ENCODE measurements at regions not wholly inside any gene's neighbourhood (a gene's known extent, or its start where the extent isn't known, plus 50 kb on each side); places are given as distances from the start of the nearest gene placed in this dataset.

- Histone ChIP-seq H3K36me3 (ENCODE audit: control insufficient read depth, insufficient read depth, low read length) (no peaks in the 10 kb centered on the region), H3K4me1 (ENCODE audit: control insufficient read depth, low read depth, low read length) (no peaks in the 10 kb centered on the region), H3K56ac (ENCODE audit: low read length) (no peak overlapping the region), H3K4me2 (ENCODE audit: low read length) (no peak overlapping the region), H3K4ac (ENCODE audit: low read depth, low read length) (no peak overlapping the region), H2AK5ac (ENCODE audit: low read length) (no peak overlapping the region), H2BK15ac (replicated peaks; ENCODE audit: low read depth) (no peak overlapping the region), H2BK120ac (ENCODE audit: low read depth, low read length) (no peak overlapping the region), H3K27ac (ENCODE audit: low read depth, low read length) (no peak overlapping the region), H4K5ac (ENCODE audit: low read length) (no peak overlapping the region), H3K4me3 (ENCODE audit: low read length) (no peak overlapping the region), H3K79me2 (ENCODE audit: control insufficient read depth, insufficient read depth, low read length) (no peaks in the 10 kb centered on the region), H2BK5ac (ENCODE audit: low read length) (no peak overlapping the region), H3K79me1 (ENCODE audit: low read length) (no peaks in the 10 kb centered on the region), H3K18ac (ENCODE audit: low read length) (no peak overlapping the region), H3K23ac (ENCODE audit: low read length) (no peak overlapping the region), H4K8ac (ENCODE audit: low read depth, low read length) (no peak overlapping the region), H3K27me3 (ENCODE audit: insufficient read depth, low read length, poor library complexity) (no peaks in the 10 kb centered on the region), H3K9ac (ENCODE audit: low read length) (no peak overlapping the region)
- no peak for DNase-seq
- no CpG with 5 or more reads among the region's 2 CpGs for WGBS (ENCODE audit: extremely low coverage, insufficient coverage, low lambda C conversion rate)
These were observed 1420.1 kb upstream of the TENM3 start for GRCh38 chr4:180823108-180823507.

DNA sequence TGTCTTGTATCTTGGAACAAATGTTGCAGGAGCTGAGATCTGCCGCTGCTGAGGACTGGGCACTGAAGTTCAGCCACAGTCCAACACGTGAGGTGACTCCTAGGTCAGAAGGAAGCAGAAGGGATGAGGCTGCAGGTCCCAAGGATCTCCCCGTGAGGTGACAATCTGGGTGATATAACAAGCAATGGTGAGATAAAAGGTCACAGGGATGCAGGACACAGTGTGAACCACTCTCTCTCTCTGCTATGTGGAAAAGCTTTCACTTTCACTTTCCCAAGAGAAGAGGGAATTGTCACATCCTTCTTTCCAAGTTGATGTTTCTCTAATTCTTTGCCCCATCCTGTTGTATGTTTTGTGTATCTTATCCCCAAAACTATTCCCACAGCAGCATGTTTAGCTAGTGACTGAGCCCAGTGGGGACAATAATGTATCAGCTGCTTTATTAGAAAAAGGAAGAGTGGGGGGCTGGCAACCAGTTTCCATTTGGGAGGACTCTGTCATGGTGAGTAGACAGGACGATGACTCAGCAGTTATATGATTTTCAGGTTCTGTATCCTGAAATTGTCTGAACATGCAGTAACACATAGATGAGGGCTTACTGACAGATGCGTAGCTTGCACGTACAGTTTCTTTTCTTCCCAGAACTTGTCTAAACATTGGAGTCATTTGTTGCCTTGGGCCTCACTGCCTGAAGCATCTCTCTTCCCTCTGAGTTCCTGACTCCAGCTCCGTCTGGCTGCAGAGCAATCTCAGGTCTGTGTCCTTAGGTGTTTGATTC lies 1415.8 kb upstream of the TENM3 start:
- peak; percentile 70 for DNase-seq
- Histone ChIP-seq H3K4me1 (ENCODE audit: control insufficient read depth, low read depth, low read length) (no peaks in the 10 kb centered on the region), H3K18ac (ENCODE audit: low read length) (no peak overlapping the region), H3K4ac (ENCODE audit: low read depth, low read length) (no peak overlapping the region), H2BK120ac (ENCODE audit: low read depth, low read length) (no peak overlapping the region), H3K36me3 (ENCODE audit: control insufficient read depth, insufficient read depth, low read length) (no peaks in the 10 kb centered on the region), H3K56ac (ENCODE audit: low read length) (no peak overlapping the region), H3K9ac (ENCODE audit: low read length) (no peak overlapping the region), H3K23ac (ENCODE audit: low read length) (no peak overlapping the region), H2AK5ac (ENCODE audit: low read length) (no peak overlapping the region), H3K79me1 (ENCODE audit: low read length) (no peaks in the 10 kb centered on the region), H3K27me3 (ENCODE audit: insufficient read depth, low read length, poor library complexity) (no peaks in the 10 kb centered on the region), H3K79me2 (ENCODE audit: control insufficient read depth, insufficient read depth, low read length) (no peaks in the 10 kb centered on the region), H2BK5ac (ENCODE audit: low read length) (no peak overlapping the region), H3K4me2 (ENCODE audit: low read length) (no peak overlapping the region), H3K4me3 (ENCODE audit: low read length) (no peak overlapping the region), H3K27ac (ENCODE audit: low read depth, low read length) (no peak overlapping the region), H4K5ac (ENCODE audit: low read length) (no peak overlapping the region), H4K8ac (ENCODE audit: low read depth, low read length) (no peak overlapping the region), H2BK15ac (replicated peaks; ENCODE audit: low read depth) (no peak overlapping the region)
- WGBS (ENCODE audit: extremely low coverage, insufficient coverage, low lambda C conversion rate), result no CpG with 5 or more reads among the region's 7 CpGs

DNA sequence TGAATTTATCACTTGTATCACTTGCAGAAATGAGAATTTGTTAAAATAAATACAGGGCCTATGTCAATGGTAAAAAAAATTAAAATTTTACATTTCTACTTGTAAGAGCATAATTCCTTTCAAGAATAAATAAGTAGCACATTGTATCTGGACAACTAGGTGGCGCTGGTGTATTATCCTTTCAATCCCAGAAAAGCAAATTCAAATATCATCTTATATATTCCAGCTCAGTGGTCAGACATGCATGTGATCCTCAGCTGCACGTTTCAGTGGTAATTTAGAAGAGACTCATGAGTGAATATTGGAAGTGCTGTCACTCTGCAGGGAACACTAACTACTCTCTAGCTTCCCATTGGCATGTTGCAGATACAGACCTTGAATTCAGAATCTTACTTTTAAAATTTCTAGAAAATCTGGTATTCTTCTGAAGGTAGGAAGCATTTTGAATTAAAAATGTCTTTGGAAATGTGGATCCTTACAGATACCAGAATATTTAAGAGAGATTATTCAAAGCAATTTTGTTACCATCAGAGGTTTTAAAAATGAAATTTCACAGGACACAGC lies 1414.7 kb upstream of the TENM3 start:
- Histone ChIP-seq H3K23ac (ENCODE audit: low read length) (no peak overlapping the region), H3K4me1 (ENCODE audit: control insufficient read depth, low read depth, low read length) (no peaks in the 10 kb centered on the region), H3K27me3 (ENCODE audit: insufficient read depth, low read length, poor library complexity) (no peaks in the 10 kb centered on the region), H3K4ac (ENCODE audit: low read depth, low read length) (no peak overlapping the region), H2BK15ac (replicated peaks; ENCODE audit: low read depth) (no peak overlapping the region), H4K5ac (ENCODE audit: low read length) (no peak overlapping the region), H3K4me3 (ENCODE audit: low read length) (no peak overlapping the region), H3K56ac (ENCODE audit: low read length) (no peak overlapping the region), H3K18ac (ENCODE audit: low read length) (no peak overlapping the region), H4K8ac (ENCODE audit: low read depth, low read length) (no peak overlapping the region), H3K4me2 (ENCODE audit: low read length) (no peak overlapping the region), H2AK5ac (ENCODE audit: low read length) (no peak overlapping the region), H2BK120ac (ENCODE audit: low read depth, low read length) (no peak overlapping the region), H3K36me3 (ENCODE audit: control insufficient read depth, insufficient read depth, low read length) (no peaks in the 10 kb centered on the region), H3K9ac (ENCODE audit: low read length) (no peak overlapping the region), H3K27ac (ENCODE audit: low read depth, low read length) (no peak overlapping the region), H3K79me2 (ENCODE audit: control insufficient read depth, insufficient read depth, low read length) (no peaks in the 10 kb centered on the region), H2BK5ac (ENCODE audit: low read length) (no peak overlapping the region), H3K79me1 (ENCODE audit: low read length) (no peaks in the 10 kb centered on the region)
- DNase-seq, result peak; percentile 37
- WGBS (ENCODE audit: extremely low coverage, insufficient coverage, low lambda C conversion rate), result no CpG with 5 or more reads among the region's 2 CpGs

GRCh38 chr4:180832073-180832472 lies 1411.1 kb upstream of the TENM3 start:
- Histone ChIP-seq H3K4me2 (ENCODE audit: low read length) (no peak overlapping the region), H3K4me3 (ENCODE audit: low read length) (no peak overlapping the region), H3K23ac (ENCODE audit: low read length) (no peak overlapping the region), H4K5ac (ENCODE audit: low read length) (no peak overlapping the region), H3K4ac (ENCODE audit: low read depth, low read length) (no peak overlapping the region), H3K18ac (ENCODE audit: low read length) (no peak overlapping the region), H3K79me1 (ENCODE audit: low read length) (no peaks in the 10 kb centered on the region), H3K36me3 (ENCODE audit: control insufficient read depth, insufficient read depth, low read length) (no peaks in the 10 kb centered on the region), H2BK5ac (ENCODE audit: low read length) (no peak overlapping the region), H2BK120ac (ENCODE audit: low read depth, low read length) (no peak overlapping the region), H3K27ac (ENCODE audit: low read depth, low read length) (no peak overlapping the region), H3K79me2 (ENCODE audit: control insufficient read depth, insufficient read depth, low read length) (no peaks in the 10 kb centered on the region), H3K56ac (ENCODE audit: low read length) (no peak overlapping the region), H3K9ac (ENCODE audit: low read length) (no peak overlapping the region), H3K4me1 (ENCODE audit: control insufficient read depth, low read depth, low read length) (peaks cover 5% of the 10 kb centered on the region), H3K27me3 (ENCODE audit: insufficient read depth, low read length, poor library complexity) (no peaks in the 10 kb centered on the region), H2BK15ac (replicated peaks; ENCODE audit: low read depth) (no peak overlapping the region), H2AK5ac (ENCODE audit: low read length) (no peak overlapping the region), H4K8ac (ENCODE audit: low read depth, low read length) (no peak overlapping the region)
- DNase-seq, result peak; percentile 42
- WGBS (ENCODE audit: extremely low coverage, insufficient coverage, low lambda C conversion rate), result no CpG with 5 or more reads among the region's 3 CpGs

- H3K9ac ChIP-seq (ENCODE audit: low read length), result no peak overlapping the region
- no peak overlapping the region for H2BK15ac ChIP-seq (replicated peaks; ENCODE audit: low read depth)
- H3K4ac ChIP-seq (ENCODE audit: low read depth, low read length), result no peak overlapping the region
- H3K4me2 ChIP-seq (ENCODE audit: low read length), result no peak overlapping the region
- H3K36me3 ChIP-seq (ENCODE audit: control insufficient read depth, insufficient read depth, low read length), result no peaks in the 10 kb centered on the region
- H3K27me3 ChIP-seq (ENCODE audit: insufficient read depth, low read length, poor library complexity), result no peaks in the 10 kb centered on the region
- H3K4me1 ChIP-seq (ENCODE audit: control insufficient read depth, low read depth, low read length), result peaks cover 5% of the 10 kb centered on the region
- DNase-seq, result peak; percentile 24
- H2BK5ac ChIP-seq (ENCODE audit: low read length), result no peak overlapping the region
- WGBS (ENCODE audit: extremely low coverage, insufficient coverage, low lambda C conversion rate), result no CpG with 5 or more reads among the region's 7 CpGs
- no peaks in the 10 kb centered on the region for H3K79me2 ChIP-seq (ENCODE audit: control insufficient read depth, insufficient read depth, low read length)
- no peaks in the 10 kb centered on the region for H3K79me1 ChIP-seq (ENCODE audit: low read length)
- H4K8ac ChIP-seq (ENCODE audit: low read depth, low read length), result no peak overlapping the region
- no peak overlapping the region for H3K23ac ChIP-seq (ENCODE audit: low read length)
- no peak overlapping the region for H2AK5ac ChIP-seq (ENCODE audit: low read length)
- H3K18ac ChIP-seq (ENCODE audit: low read length), result no peak overlapping the region
- H2BK120ac ChIP-seq (ENCODE audit: low read depth, low read length), result no peak overlapping the region
- H3K56ac ChIP-seq (ENCODE audit: low read length), result no peak overlapping the region
- no peak overlapping the region for H3K27ac ChIP-seq (ENCODE audit: low read depth, low read length)
- no peak overlapping the region for H4K5ac ChIP-seq (ENCODE audit: low read length)
- H3K4me3 ChIP-seq (ENCODE audit: low read length), result no peak overlapping the region
These were observed 1403.1 kb upstream of the TENM3 start for GRCh38 chr4:180840142-180840541.

Data from mesendoderm (in vitro differentiated cells).